Endodermal cell (in vitro differentiated cells): ENCODE measurements at regions not wholly inside any gene's neighbourhood (a gene's known extent, or its start where the extent isn't known, plus 50 kb on each side); places are given as distances from the start of the nearest gene placed in this dataset.
"Not testable (repeated sequence)": the region's sequence is repeated elsewhere in the genome, so short reads cannot be mapped to it uniquely, and the experiment has no call there.

Experiments used
- DNase-seq: peaks from one replicate; pipeline ENCODE4 v3.0.0-alpha.2; 2017
- H3K27ac ChIP-seq: 2 replicates; pipeline ENCODE4 v1.5.1; 2013; ENCODE audit warnings: mild to moderate bottlenecking, low read depth, low read length, moderate library complexity
- H3K27me3 ChIP-seq: 2 replicates; pipeline ENCODE4 v1.6.1; 2013; ENCODE audit warnings: mild to moderate bottlenecking, low read length, moderate library complexity; ENCODE audit not compliant: insufficient read depth, control insufficient read depth, poor library complexity, severe bottlenecking
- H3K36me3 ChIP-seq: 2 replicates; pipeline ENCODE4 v1.7.0; 2013; ENCODE audit warnings: mild to moderate bottlenecking, low read length, moderate library complexity; ENCODE audit not compliant: control insufficient read depth, insufficient read depth
- H3K4me1 ChIP-seq: one replicate; pipeline ENCODE4 v1.7.0; 2013; ENCODE audit warnings: low read length; ENCODE audit not compliant: control insufficient read depth, insufficient read depth
- H3K4me3 ChIP-seq: 2 replicates; pipeline ENCODE4 v1.5.1; 2013; ENCODE audit warnings: mild to moderate bottlenecking, low read length, moderate library complexity
- H3K9ac ChIP-seq: 2 replicates; pipeline ENCODE4 v1.6.1; 2013; ENCODE audit warnings: mild to moderate bottlenecking, low read length, moderate library complexity; ENCODE audit not compliant: poor library complexity, severe bottlenecking; ENCODE audit errors: extremely low read depth
- H3K9me3 ChIP-seq: 2 replicates; pipeline ENCODE4 v1.6.1; 2013; ENCODE audit warnings: mild to moderate bottlenecking, low read length, moderate library complexity; ENCODE audit not compliant: control insufficient read depth
- H3K27ac Mint-ChIP-seq: 2 replicates; pipeline ENCODE4 v1.8.0; 2020; ENCODE audit warnings: mixed read lengths
- H3K27me3 Mint-ChIP-seq: 2 replicates; pipeline ENCODE4 v1.8.0; 2021; ENCODE audit warnings: mild to moderate bottlenecking, mixed read lengths; ENCODE audit not compliant: insufficient read depth
- H3K36me3 Mint-ChIP-seq: 2 replicates; pipeline ENCODE4 v1.8.0; 2020; ENCODE audit warnings: low read depth, mixed read lengths
- H3K4me1 Mint-ChIP-seq: 2 replicates; pipeline ENCODE4 v1.8.0; 2020; ENCODE audit warnings: mixed read lengths
- H3K4me3 Mint-ChIP-seq: 2 replicates; pipeline ENCODE4 v1.8.0; 2020; ENCODE audit warnings: mild to moderate bottlenecking, moderate library complexity, mixed read lengths
- H3K9me3 Mint-ChIP-seq: 2 replicates; pipeline ENCODE4 v1.8.0; 2020; ENCODE audit warnings: mild to moderate bottlenecking, mixed read lengths
- WGBS, 2 experiments: methylation state at CpG; one replicate each; pipeline versions ENCODE4 v1.1.5 to v1.1.7; 2013; ENCODE audit warnings: missing lambda C conversion rate in 2 of 2, mixed read lengths in 1 of 2; ENCODE audit not compliant: insufficient coverage in 1 of 2, insufficient read length in 1 of 2; 5-methylcytosine and 5-hydroxymethylcytosine counted together
- TF ChIP-seq, protein P1 (sequence below): fragments of 200-600 bp; sonication (generic); conservative IDR thresholded peaks from 2 replicates; pipeline ENCODE4 v1.5.0; 2021; ENCODE audit warnings: antibody characterized with exemption, mild to moderate bottlenecking

DNA sequence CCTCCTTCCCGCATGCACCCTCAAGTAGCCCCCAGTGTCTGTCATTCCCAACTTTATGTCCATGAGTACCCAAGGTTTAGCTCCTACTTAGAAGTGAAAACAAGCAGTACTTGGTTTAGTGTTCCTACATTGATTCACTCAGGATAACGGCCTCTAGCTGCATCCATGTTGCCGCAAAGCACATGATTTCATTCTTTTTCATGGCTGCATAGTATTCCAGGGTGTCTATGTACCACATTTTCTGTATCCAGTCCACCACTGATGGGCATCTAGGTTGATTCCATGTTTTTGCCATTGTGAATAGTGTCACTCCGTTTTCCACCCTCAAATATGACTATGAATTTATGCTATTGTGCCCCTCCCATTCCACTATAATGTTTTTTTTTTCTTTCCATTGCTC is 130.5 kb upstream of the MXRA5 start:
- Histone ChIP-seq H3K4me3 (no peak overlapping the region), H3K9me3 (peaks cover 1% of the 10 kb centered on the region), H3K27me3 (no peaks in the 10 kb centered on the region), H3K36me3 (no peaks in the 10 kb centered on the region), H3K4me1 (no peaks in the 10 kb centered on the region), H3K9ac (no peak overlapping the region), H3K27ac (no peak overlapping the region)
- WGBS, 2 experiments: 84 to 88% methylated on average over 4 of the region's 4 CpGs
- Mint-ChIP-seq H3K4me1 (peaks cover 8% of the 10 kb centered on the region), H3K9me3 (peaks cover 26% of the 10 kb centered on the region), H3K27ac (no peak overlapping the region), H3K27me3 (no peaks in the 10 kb centered on the region), H3K4me3 (no peak overlapping the region), H3K36me3 (no peaks in the 10 kb centered on the region)
- TF ChIP-seq, protein P1, sequence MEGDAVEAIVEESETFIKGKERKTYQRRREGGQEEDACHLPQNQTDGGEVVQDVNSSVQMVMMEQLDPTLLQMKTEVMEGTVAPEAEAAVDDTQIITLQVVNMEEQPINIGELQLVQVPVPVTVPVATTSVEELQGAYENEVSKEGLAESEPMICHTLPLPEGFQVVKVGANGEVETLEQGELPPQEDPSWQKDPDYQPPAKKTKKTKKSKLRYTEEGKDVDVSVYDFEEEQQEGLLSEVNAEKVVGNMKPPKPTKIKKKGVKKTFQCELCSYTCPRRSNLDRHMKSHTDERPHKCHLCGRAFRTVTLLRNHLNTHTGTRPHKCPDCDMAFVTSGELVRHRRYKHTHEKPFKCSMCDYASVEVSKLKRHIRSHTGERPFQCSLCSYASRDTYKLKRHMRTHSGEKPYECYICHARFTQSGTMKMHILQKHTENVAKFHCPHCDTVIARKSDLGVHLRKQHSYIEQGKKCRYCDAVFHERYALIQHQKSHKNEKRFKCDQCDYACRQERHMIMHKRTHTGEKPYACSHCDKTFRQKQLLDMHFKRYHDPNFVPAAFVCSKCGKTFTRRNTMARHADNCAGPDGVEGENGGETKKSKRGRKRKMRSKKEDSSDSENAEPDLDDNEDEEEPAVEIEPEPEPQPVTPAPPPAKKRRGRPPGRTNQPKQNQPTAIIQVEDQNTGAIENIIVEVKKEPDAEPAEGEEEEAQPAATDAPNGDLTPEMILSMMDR: no peak
- DNase-seq: no peak

DNA sequence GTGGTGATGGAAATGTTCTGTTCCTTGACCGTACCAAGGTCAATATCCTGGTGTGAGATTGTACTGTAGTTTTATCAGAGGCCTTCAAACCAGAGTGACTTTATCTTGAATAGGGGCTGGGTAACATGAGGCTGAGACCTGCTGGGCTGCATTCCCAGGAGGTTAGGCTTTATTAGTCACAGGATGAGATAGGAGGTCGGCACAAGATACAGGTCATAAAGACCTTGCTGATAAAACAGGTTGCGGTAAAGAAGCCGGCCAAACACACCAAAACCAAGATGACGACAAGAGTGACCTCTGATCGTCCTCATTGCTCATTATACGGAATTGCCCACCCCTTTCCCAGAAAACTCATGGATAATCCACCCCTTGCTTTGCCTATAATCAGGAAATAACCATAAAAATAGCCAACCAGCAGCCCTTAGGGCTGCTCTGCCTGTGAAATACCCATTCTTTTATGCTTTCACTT is 123.8 kb upstream of the MXRA5 start:
- not testable (repeated sequence) for H3K27me3 Mint-ChIP-seq, H3K9ac ChIP-seq, H3K36me3 ChIP-seq, H3K4me1 ChIP-seq, DNase-seq, H3K4me3 Mint-ChIP-seq, H3K36me3 Mint-ChIP-seq, H3K27ac Mint-ChIP-seq, H3K27ac ChIP-seq, H3K27me3 ChIP-seq, H3K4me3 ChIP-seq
- 77% methylated on average over 7 of the region's 7 CpGs; no CpG with 5 or more reads in 1 of the 2 experiments for WGBS, 2 experiments
- H3K9me3 Mint-ChIP-seq: peaks cover 49% of the 10 kb centered on the region
- peaks cover 20% of the 10 kb centered on the region for H3K4me1 Mint-ChIP-seq
- H3K9me3 ChIP-seq: peaks cover 18% of the 10 kb centered on the region

DNA sequence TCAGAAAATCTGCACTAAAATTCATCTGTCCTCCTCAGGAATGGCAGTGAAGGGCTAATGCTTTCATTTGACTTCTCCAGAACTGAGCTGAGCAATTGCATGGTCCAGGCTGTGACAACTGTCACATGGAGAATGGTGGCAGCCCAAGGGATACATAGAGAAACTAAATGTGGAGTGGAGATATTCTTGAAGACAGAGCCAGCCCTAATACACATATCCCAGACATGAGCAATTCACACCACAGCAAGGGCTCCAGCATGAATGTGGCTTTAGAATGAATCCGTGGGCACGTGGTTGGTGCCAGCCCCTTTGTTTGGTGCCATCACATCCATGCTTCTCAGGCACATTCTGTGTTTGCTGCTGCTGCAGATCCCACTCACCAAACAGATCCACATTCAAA is 121.6 kb upstream of the MXRA5 start:
- H3K36me3 ChIP-seq: no peaks in the 10 kb centered on the region
- H3K9ac ChIP-seq: no peak overlapping the region
- Mint-ChIP-seq H3K27me3 (peaks cover 2% of the 10 kb centered on the region), H3K36me3 (peaks cover 4% of the 10 kb centered on the region), H3K27ac (peak overlapping the region; percentile 45), H3K9me3 (peaks cover 38% of the 10 kb centered on the region), H3K4me3 (no peak overlapping the region), H3K4me1 (peaks cover 15% of the 10 kb centered on the region)
- no peaks in the 10 kb centered on the region for H3K27me3 ChIP-seq
- TF ChIP-seq, protein P1: no peak
- H3K4me3 ChIP-seq: no peak overlapping the region
- peak; percentile 57 for DNase-seq
- H3K4me1 ChIP-seq: no peaks in the 10 kb centered on the region
- H3K9me3 ChIP-seq: peaks cover 18% of the 10 kb centered on the region
- H3K27ac ChIP-seq: no peak overlapping the region
- 84% methylated on average over 2 of the region's 2 CpGs; no CpG with 5 or more reads in 1 of the 2 experiments for WGBS, 2 experiments

DNA sequence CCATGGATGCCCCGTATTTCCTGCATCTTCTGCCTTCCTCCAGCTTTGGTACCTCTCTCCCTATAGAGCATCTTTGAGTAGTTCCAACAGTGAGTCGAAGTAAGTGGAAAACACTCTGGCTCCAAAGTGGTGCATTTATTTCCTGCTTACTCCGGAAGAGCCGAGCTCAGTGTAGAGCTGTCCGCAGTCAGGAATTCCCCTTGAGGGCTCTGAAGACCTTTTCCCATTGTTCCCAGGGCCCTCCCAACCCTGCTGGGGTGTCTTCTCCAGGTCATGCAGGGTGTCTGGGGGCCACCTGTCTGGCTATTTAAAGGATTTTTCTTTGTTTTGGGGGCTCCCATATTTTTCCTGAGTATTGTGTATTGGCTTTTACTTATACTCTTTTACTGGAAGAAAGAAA is 118.6 kb upstream of the MXRA5 start:
- no peak for DNase-seq
- Mint-ChIP-seq H3K4me1 (peaks cover 17% of the 10 kb centered on the region), H3K27ac (no peak overlapping the region), H3K27me3 (peaks cover 2% of the 10 kb centered on the region), H3K36me3 (peaks cover 4% of the 10 kb centered on the region), H3K4me3 (no peak overlapping the region), H3K9me3 (peaks cover 18% of the 10 kb centered on the region)
- WGBS, 2 experiments: 96 to 100% methylated on average over 4 to 5 of the region's 5 CpGs
- H3K4me1 ChIP-seq: no peaks in the 10 kb centered on the region
- H3K4me3 ChIP-seq: no peak overlapping the region
- no peaks in the 10 kb centered on the region for H3K36me3 ChIP-seq
- H3K27ac ChIP-seq: no peak overlapping the region
- TF ChIP-seq, protein P1: no peak
- no peak overlapping the region for H3K9ac ChIP-seq
- no peaks in the 10 kb centered on the region for H3K27me3 ChIP-seq
- peaks cover 11% of the 10 kb centered on the region for H3K9me3 ChIP-seq
